ENCODE measurements at regions not wholly inside any gene's neighbourhood (a gene's known extent, or its start where the extent isn't known, plus 50 kb on each side); places are given as distances from the start of the nearest gene placed in this dataset.

- H3K4me3 Mint-ChIP-seq, result peak overlapping the region; percentile 14
- no peak for TF ChIP-seq CTCF (IDR thresholded peaks at IDR 0.05)
- no peaks in the 10 kb centered on the region for H3K9me3 Mint-ChIP-seq
- no peaks in the 10 kb centered on the region for H3K27me3 Mint-ChIP-seq (ENCODE audit: low read depth, poor library complexity)
- no peak for DNase-seq
- H3K36me3 Mint-ChIP-seq (ENCODE audit: low read depth), result no peaks in the 10 kb centered on the region
- H3K4me1 Mint-ChIP-seq, result peaks cover 21% of the 10 kb centered on the region
- H3K27ac Mint-ChIP-seq, result no peak overlapping the region
These were observed 978.8 kb upstream of the POU3F3 start for GRCh38 chr2:103875131-103875530.

DNA sequence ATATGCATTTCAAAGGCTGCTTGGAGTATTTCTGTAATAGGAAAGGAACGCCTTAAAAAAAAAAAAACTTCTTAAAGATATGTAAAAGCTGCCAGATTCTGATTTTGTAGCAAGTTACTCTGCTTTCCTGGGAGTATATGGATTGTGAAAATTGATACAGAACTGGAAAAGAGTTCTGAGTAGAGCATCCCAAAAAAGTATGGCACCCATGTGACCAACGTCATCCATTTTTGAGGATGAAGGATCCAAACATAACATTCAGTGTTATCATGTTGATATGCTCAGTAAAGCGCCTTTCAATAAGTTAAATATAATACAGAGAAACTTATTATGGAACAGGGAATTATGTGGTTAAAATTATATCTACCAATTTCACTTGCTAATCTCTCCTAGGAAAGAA lies 978.4 kb upstream of the POU3F3 start:
- no peak for DNase-seq
- no peaks in the 10 kb centered on the region for H3K27me3 Mint-ChIP-seq (ENCODE audit: low read depth, poor library complexity)
- peaks cover 21% of the 10 kb centered on the region for H3K4me1 Mint-ChIP-seq

DNA sequence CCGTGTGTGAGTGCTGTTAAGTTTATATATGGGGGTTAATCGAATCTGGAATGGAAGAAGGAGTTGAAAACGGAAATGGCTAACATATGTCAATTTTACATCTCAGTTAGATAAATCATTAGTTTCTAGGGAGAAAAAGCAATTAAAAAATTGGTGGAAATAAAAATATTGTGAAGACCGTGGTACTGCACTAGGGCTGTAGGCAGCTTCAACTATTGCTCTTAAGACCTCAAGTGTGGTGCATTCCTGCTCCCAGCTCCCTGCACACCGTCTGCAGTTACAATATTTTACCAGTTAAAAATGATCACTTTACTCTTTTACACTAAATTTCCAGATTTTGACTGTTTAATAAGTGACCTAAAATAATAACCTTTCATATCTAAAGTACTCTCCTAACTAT lies 977.3 kb upstream of the POU3F3 start:
- Mint-ChIP-seq H3K27me3 (ENCODE audit: low read depth, poor library complexity) (no peaks in the 10 kb centered on the region), H3K9me3 (no peaks in the 10 kb centered on the region), H3K4me3 (no peak overlapping the region), H3K4me1 (peaks cover 21% of the 10 kb centered on the region), H3K36me3 (ENCODE audit: low read depth) (no peaks in the 10 kb centered on the region), H3K27ac (no peak overlapping the region)
- DNase-seq, result no peak
- TF ChIP-seq CTCF (IDR thresholded peaks at IDR 0.05), result no peak

More for the DNA sequence above, 978.4 kb upstream of the POU3F3 start:
- Mint-ChIP-seq H3K4me3 (no peak overlapping the region), H3K36me3 (ENCODE audit: low read depth) (no peaks in the 10 kb centered on the region), H3K9me3 (no peaks in the 10 kb centered on the region), H3K27ac (no peak overlapping the region)
- TF ChIP-seq CTCF (IDR thresholded peaks at IDR 0.05), result no peak

- Mint-ChIP-seq H3K4me3 (no peak overlapping the region), H3K4me1 (peaks cover 14% of the 10 kb centered on the region), H3K9me3 (no peaks in the 10 kb centered on the region), H3K27ac (no peak overlapping the region), H3K27me3 (ENCODE audit: low read depth, poor library complexity) (no peaks in the 10 kb centered on the region), H3K36me3 (ENCODE audit: low read depth) (no peaks in the 10 kb centered on the region)
- DNase-seq, result no peak
- no peak for TF ChIP-seq CTCF (IDR thresholded peaks at IDR 0.05)
These were observed 974.8 kb upstream of the POU3F3 start for GRCh38 chr2:103879101-103879500.

DNA sequence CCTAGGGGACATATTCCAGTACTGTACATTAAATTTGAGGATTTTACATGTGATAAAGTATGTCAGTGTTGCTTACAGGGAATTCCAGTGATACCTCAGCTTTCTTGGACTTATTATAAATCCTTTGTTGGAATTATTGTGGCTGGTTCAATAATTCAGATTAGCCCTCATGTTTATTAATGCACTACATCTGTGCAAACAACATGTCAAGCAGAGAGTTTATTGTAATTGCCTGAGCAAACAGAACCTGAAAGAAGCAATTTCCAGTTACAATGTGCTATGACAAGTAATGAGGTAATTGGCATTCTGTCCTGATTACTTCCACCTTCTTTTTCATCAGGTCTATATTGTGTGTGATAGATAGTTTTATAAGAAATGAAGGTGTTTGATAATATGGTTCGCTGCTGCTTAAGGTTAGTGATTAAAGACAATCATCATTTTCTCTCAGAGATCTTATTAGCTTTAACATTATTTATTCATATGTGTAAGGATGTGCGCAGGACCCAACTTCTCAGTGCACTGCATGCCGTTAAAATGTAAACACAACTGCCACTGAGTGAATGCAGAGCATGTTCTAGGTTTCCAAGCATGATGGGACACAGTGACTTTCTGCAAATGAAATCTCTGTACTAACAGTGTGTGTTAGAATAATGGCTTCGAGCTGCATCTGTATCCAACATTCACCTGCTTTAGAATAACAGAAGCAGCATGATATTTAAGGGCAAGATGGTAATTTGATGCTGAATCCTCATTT lies 973.7 kb upstream of the POU3F3 start:
- no peaks in the 10 kb centered on the region for H3K27me3 Mint-ChIP-seq (ENCODE audit: low read depth, poor library complexity)
- H3K9me3 Mint-ChIP-seq, result no peaks in the 10 kb centered on the region
- H3K36me3 Mint-ChIP-seq (ENCODE audit: low read depth), result no peaks in the 10 kb centered on the region
- H3K27ac Mint-ChIP-seq, result no peak overlapping the region
- TF ChIP-seq CTCF (IDR thresholded peaks at IDR 0.05), result no peak
- no peak overlapping the region for H3K4me3 Mint-ChIP-seq
- H3K4me1 Mint-ChIP-seq, result peaks cover 2% of the 10 kb centered on the region
- DNase-seq, result no peak

- no peak for DNase-seq
- H3K36me3 Mint-ChIP-seq (ENCODE audit: low read depth), result no peaks in the 10 kb centered on the region
- H3K9me3 Mint-ChIP-seq, result no peaks in the 10 kb centered on the region
- peaks cover 6% of the 10 kb centered on the region for H3K27me3 Mint-ChIP-seq (ENCODE audit: low read depth, poor library complexity)
- no peak for TF ChIP-seq CTCF (IDR thresholded peaks at IDR 0.05)
- no peaks in the 10 kb centered on the region for H3K4me1 Mint-ChIP-seq
- H3K27ac Mint-ChIP-seq, result no peak overlapping the region
- no peak overlapping the region for H3K4me3 Mint-ChIP-seq
These were observed 966.3 kb upstream of the POU3F3 start for GRCh38 chr2:103887625-103888024.
